ENCODE measurements at regions not wholly inside any gene's neighbourhood (a gene's known extent, or its start where the extent isn't known, plus 50 kb on each side); places are given as distances from the start of the nearest gene placed in this dataset.

DNA sequence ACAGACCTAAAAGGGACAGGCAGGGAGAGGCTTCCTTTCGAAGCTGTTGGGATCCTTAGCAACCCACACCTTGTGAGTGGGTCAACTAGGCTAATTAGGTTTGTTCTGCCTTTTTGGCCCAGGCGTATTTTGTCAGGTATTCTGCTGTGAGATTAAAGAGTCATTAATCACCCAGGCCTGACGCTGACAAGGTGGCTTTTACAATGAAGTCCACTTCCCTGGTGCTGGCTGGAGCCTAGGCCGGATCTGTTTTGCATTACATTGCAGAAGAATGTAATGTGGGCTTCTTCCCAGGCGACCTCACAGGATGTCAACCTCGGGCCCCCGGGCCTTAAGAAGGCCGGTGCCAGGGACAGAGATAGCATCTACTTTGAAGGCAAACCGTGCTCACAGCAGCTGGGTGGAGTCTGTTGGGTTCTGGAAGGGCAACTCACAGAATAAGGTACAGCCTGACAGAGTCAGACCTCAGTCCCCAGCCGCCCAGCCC lies 76.9 kb downstream of the HES1 start:
- no peak for TF ChIP-seq POLR2A (IDR thresholded peaks at IDR 0.05)
- TF ChIP-seq, protein P1, sequence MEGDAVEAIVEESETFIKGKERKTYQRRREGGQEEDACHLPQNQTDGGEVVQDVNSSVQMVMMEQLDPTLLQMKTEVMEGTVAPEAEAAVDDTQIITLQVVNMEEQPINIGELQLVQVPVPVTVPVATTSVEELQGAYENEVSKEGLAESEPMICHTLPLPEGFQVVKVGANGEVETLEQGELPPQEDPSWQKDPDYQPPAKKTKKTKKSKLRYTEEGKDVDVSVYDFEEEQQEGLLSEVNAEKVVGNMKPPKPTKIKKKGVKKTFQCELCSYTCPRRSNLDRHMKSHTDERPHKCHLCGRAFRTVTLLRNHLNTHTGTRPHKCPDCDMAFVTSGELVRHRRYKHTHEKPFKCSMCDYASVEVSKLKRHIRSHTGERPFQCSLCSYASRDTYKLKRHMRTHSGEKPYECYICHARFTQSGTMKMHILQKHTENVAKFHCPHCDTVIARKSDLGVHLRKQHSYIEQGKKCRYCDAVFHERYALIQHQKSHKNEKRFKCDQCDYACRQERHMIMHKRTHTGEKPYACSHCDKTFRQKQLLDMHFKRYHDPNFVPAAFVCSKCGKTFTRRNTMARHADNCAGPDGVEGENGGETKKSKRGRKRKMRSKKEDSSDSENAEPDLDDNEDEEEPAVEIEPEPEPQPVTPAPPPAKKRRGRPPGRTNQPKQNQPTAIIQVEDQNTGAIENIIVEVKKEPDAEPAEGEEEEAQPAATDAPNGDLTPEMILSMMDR (IDR thresholded peaks at IDR 0.05 in 4 of 5, conservative IDR thresholded peaks at IDR 0.05 in 1 of 5), result no peak
- intact Hi-C loops (cut with DNase I; ENCODE audit: low total_unique reads), result no loop called here
- ATAC-seq (no peak), DNase-seq (no peak)
- Histone ChIP-seq H3K4me3 (no peak overlapping the region), H3K4me1 (no peaks in the 10 kb centered on the region), H3K27me3 (no peaks in the 10 kb centered on the region), H3K36me3 (no peaks in the 10 kb centered on the region), H3K27ac (no peak overlapping the region), H3K9me3 (no peaks in the 10 kb centered on the region)
- in situ Hi-C loops (cut with MboI; ENCODE audit: low sequenced_read_pairs in 4 of 4), result no loop called here

GRCh38 chr3:194215392-194215791 lies 79.4 kb downstream of the HES1 start:
- Histone ChIP-seq H3K27me3 (no peaks in the 10 kb centered on the region), H3K4me1 (peaks cover 0 to 5% of the 10 kb centered on the region in 2 donors), H3K4me3 (no peak overlapping the region), H3K27ac (no peak overlapping the region), H3K36me3 (no peaks in the 10 kb centered on the region), H3K9me3 (no peaks in the 10 kb centered on the region)
- in situ Hi-C loops (cut with MboI; ENCODE audit: low sequenced_read_pairs in 4 of 4) (no loop called here), intact Hi-C loops (cut with DNase I; ENCODE audit: low total_unique reads) (no loop called here)
- DNase-seq, result no peak
- no peak for ATAC-seq
- TF ChIP-seq, protein P1 (IDR thresholded peaks at IDR 0.05 in 4 of 5, conservative IDR thresholded peaks at IDR 0.05 in 1 of 5), result no peak
- no peak for TF ChIP-seq POLR2A (IDR thresholded peaks at IDR 0.05)

GRCh38 chr3:194218646-194219453 lies 82.9 kb downstream of the HES1 start:
- in situ Hi-C loops (cut with MboI; ENCODE audit: low sequenced_read_pairs in 4 of 4) (no loop called here), intact Hi-C loops (cut with DNase I; ENCODE audit: low total_unique reads) (no loop called here)
- ATAC-seq, result no peak
- Histone ChIP-seq H3K27me3 (no peaks in the 10 kb centered on the region), H3K36me3 (no peaks in the 10 kb centered on the region), H3K4me3 (no peak overlapping the region), H3K9me3 (no peaks in the 10 kb centered on the region), H3K27ac (no peak overlapping the region), H3K4me1 (peaks cover 0 to 5% of the 10 kb centered on the region in 2 donors)
- no peak for TF ChIP-seq POLR2A (IDR thresholded peaks at IDR 0.05)
- TF ChIP-seq, protein P1 (IDR thresholded peaks at IDR 0.05 in 4 of 5, conservative IDR thresholded peaks at IDR 0.05 in 1 of 5), result no peak
- DNase-seq, result no peak

DNA sequence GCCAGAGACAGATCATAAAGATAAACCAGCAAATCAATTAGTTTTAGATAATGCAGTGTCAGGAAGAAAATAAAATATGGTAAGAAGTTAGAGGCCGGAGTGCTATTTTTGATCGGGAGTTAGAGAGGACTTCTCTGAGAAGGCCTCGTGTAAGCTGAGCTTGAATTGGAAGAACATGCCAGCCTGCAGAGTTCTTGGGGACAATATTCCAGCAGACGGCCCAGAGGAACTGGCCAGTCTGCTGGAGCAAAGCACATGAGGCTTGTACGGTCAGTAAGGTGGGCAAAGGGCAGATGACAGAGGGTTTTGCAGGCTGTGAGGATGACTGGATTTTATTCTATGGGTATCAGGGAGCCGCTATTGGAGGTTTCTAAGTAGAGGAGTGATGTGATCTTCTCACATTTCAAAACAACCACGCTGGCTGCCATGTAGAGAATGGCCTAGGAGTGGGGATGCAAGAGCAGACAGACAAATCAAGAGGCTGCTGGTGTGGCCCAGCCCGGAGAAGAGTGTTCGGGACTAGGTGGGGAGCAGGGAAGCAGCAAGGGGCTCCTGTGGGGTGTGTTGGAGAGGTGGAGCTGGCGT lies 84.0 kb downstream of the HES1 start:
- no peak for DNase-seq
- no peak overlapping the region for H3K27ac ChIP-seq
- intact Hi-C loops (cut with DNase I; ENCODE audit: low total_unique reads), result no loop called here
- in situ Hi-C loops (cut with MboI; ENCODE audit: low sequenced_read_pairs in 4 of 4), result no loop called here
- TF ChIP-seq POLR2A (IDR thresholded peaks at IDR 0.05), result no peak
- TF ChIP-seq, protein P1 (IDR thresholded peaks at IDR 0.05 in 4 of 5, conservative IDR thresholded peaks at IDR 0.05 in 1 of 5), result no peak
- H3K4me3 ChIP-seq, result no peak overlapping the region
- H3K9me3 ChIP-seq, result no peaks in the 10 kb centered on the region
- ATAC-seq, result peak in 1 of 2 donors; percentile 70
- no peaks in the 10 kb centered on the region for H3K27me3 ChIP-seq
- peaks cover 0 to 12% of the 10 kb centered on the region in 2 donors for H3K4me1 ChIP-seq
- H3K36me3 ChIP-seq, result no peaks in the 10 kb centered on the region

All from gastrocnemius medialis (tissue), 4 donors.